SK-N-MC (cell line): ENCODE measurements at regions not wholly inside any gene's neighbourhood (a gene's known extent, or its start where the extent isn't known, plus 50 kb on each side); places are given as distances from the start of the nearest gene placed in this dataset.

Source experiments
- DNase-seq: peaks from one replicate; pipeline ENCODE4 v3.0.0-alpha.2; 2011; ENCODE audit warnings: low read depth, low spot score
- H3K27ac ChIP-seq: fragments of 200-600 bp; sonication (generic); 2 replicates; pipeline ENCODE4 v1.5.1; 2016; ENCODE audit warnings: mixed run types
- H3K36me3 ChIP-seq: fragments of 200-600 bp; sonication (generic); 2 replicates; pipeline ENCODE4 v1.6.1; 2017; ENCODE audit warnings: antibody characterized with exemption, low read length, mixed read lengths; ENCODE audit not compliant: insufficient read depth
- H3K4me3 ChIP-seq: fragments of 200-600 bp; sonication (generic); 2 replicates; pipeline ENCODE4 v1.5.1; 2016
- H3K9ac ChIP-seq: fragments of 200-600 bp; sonication (generic); 2 replicates; pipeline ENCODE4 v1.8.0; 2017; ENCODE audit warnings: mixed run types, mixed read lengths; ENCODE audit not compliant: insufficient read length
- H3K9me3 ChIP-seq: fragments of 200-600 bp; sonication (generic); 2 replicates; pipeline ENCODE4 v1.6.1; 2017; ENCODE audit warnings: low read depth, mild to moderate bottlenecking, antibody characterized with exemption, low read length, moderate library complexity, mixed read lengths
- EZH2 ChIP-seq: fragments of 200-600 bp; sonication (generic); IDR thresholded peaks from one replicate; pipeline ENCODE4 v1.6.1; 2017; ENCODE audit warnings: antibody characterized with exemption
- FOXP2 ChIP-seq: optimal IDR thresholded peaks from 2 replicates; pipeline ENCODE3; 2011; ENCODE audit warnings: mild to moderate bottlenecking, moderate library complexity; ENCODE audit not compliant: insufficient read depth; ENCODE audit errors: extremely low read length, control extremely low read depth
- POLR2AphosphoS5 ChIP-seq: IDR thresholded peaks from 2 replicates; pipeline ENCODE4 v1.6.1; 2012; ENCODE audit warnings: mild to moderate bottlenecking, low read depth, low read length, borderline replicate concordance

DNA sequence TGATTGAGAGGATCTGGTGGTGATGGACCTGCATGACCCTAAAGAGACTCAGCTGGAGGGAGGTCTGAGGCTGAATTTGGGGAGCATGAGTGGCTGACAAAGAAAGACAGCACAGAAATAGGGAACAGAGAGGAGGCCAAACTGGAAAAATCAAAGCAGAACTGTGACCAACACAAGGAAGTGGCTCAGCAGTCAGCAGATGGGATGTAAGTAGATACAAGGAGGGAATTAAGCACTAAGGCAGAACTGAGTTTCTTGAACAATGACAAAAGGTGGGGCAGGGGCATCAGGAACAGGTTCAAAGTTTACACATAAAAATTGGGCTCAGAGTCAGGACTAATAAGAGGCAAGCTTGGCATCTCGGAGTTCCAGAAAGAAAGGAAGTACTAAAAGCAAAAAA is 144.3 kb upstream of the KLF3 start:
- Histone ChIP-seq H3K4me3 (no peak overlapping the region), H3K9me3 (no peaks in the 10 kb centered on the region), H3K36me3 (no peaks in the 10 kb centered on the region), H3K9ac (no peak overlapping the region), H3K27ac (no peak overlapping the region)
- no peak for DNase-seq
- TF ChIP-seq EZH2 (no peak), FOXP2 (no peak), POLR2AphosphoS5 (no peak)

DNA sequence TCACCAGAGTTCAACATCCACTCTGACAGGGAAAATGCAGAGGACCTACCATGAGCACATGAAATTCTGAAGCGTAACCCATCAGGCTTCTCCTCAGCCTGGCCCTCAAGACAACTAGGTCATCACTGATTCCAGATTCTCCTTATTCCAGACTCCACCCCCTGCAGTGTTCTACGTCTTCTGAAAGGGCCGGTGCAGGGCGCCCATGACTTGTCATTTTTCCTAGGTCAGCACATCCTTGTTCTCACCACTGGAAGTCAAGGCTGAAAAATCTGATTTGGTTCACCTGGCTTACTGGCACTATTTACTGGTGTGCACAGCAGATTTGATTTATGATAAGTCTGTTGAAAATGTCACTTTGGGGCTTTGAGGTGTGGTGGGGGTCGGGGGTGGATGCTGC is 140.9 kb upstream of the KLF3 start:
- no peak for TF ChIP-seq POLR2AphosphoS5
- TF ChIP-seq FOXP2: no peak
- no peak for TF ChIP-seq EZH2
- Histone ChIP-seq H3K27ac (no peak overlapping the region), H3K9ac (no peak overlapping the region), H3K9me3 (no peaks in the 10 kb centered on the region), H3K36me3 (no peaks in the 10 kb centered on the region), H3K4me3 (no peak overlapping the region)
- DNase-seq: no peak

- no peak for DNase-seq
- H3K27ac ChIP-seq: no peak overlapping the region
- H3K4me3 ChIP-seq: no peak overlapping the region
- no peak for TF ChIP-seq FOXP2
- no peak for TF ChIP-seq EZH2
- TF ChIP-seq POLR2AphosphoS5: no peak
- no peaks in the 10 kb centered on the region for H3K36me3 ChIP-seq
- H3K9me3 ChIP-seq: no peaks in the 10 kb centered on the region
- H3K9ac ChIP-seq: no peak overlapping the region
These were observed 140.2 kb upstream of the KLF3 start for GRCh38 chr4:38523524-38524448.

- no peak for DNase-seq
- Histone ChIP-seq H3K36me3 (no peaks in the 10 kb centered on the region), H3K27ac (no peak overlapping the region), H3K4me3 (no peak overlapping the region), H3K9me3 (no peaks in the 10 kb centered on the region), H3K9ac (no peak overlapping the region)
- TF ChIP-seq EZH2 (no peak), FOXP2 (no peak), POLR2AphosphoS5 (no peak)
These were observed 137.6 kb upstream of the KLF3 start for GRCh38 chr4:38526412-38526811.

GRCh38 chr4:38529189-38530115 is 134.5 kb upstream of the KLF3 start:
- TF ChIP-seq EZH2: no peak
- no peak for TF ChIP-seq POLR2AphosphoS5
- H3K4me3 ChIP-seq: no peak overlapping the region
- no peak for DNase-seq
- H3K36me3 ChIP-seq: no peaks in the 10 kb centered on the region
- no peak overlapping the region for H3K9ac ChIP-seq
- H3K9me3 ChIP-seq: no peaks in the 10 kb centered on the region
- no peak overlapping the region for H3K27ac ChIP-seq

DNA sequence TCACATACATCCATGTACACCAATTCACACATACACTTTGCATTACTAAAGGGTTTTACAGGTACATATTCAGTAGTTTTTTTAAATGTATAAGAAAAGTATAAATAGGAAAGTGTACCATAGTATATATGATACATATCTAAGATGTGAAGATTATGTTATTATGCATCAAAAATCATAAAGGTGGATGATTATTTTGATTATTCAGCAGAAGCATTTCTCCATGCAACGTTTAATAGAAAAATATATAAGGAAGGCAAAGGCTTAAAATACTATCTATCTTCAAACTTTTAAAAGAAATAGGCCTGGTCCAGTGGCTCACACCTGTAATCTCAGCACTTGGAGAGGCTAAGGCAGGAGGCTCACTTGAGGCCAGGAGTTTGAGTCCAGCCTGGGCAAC is 133.5 kb upstream of the KLF3 start:
- no peaks in the 10 kb centered on the region for H3K36me3 ChIP-seq
- H3K27ac ChIP-seq: no peak overlapping the region
- no peak for DNase-seq
- no peak overlapping the region for H3K4me3 ChIP-seq
- H3K9me3 ChIP-seq: no peaks in the 10 kb centered on the region
- no peak overlapping the region for H3K9ac ChIP-seq
- TF ChIP-seq POLR2AphosphoS5 (no peak), FOXP2 (no peak), EZH2 (no peak)

GRCh38 chr4:38531141-38531727 is 132.8 kb upstream of the KLF3 start:
- DNase-seq: no peak
- Histone ChIP-seq H3K36me3 (no peaks in the 10 kb centered on the region), H3K9ac (no peak overlapping the region), H3K9me3 (no peaks in the 10 kb centered on the region), H3K27ac (no peak overlapping the region), H3K4me3 (no peak overlapping the region)
- no peak for TF ChIP-seq EZH2
- TF ChIP-seq FOXP2: no peak
- no peak for TF ChIP-seq POLR2AphosphoS5
